Endothelial cell of umbilical vein (primary cell): ENCODE measurements at regions not wholly inside any gene's neighbourhood (a gene's known extent, or its start where the extent isn't known, plus 50 kb on each side); places are given as distances from the start of the nearest gene placed in this dataset.

Experiments used
- BruUV-seq: library from RNA; stranded (reverse); fragments of 400-500 nt; replicated peaks from 2 replicates; lab custom pipeline; 2021; lab: Mats Ljungman, UMichigan
- CTCF ChIA-PET: fragments of 300-600, 350-600 bp; sonication (Branson Sonifier 250); formaldehyde crosslinking; loops from one replicate; lab custom pipeline; 2021; ENCODE audit warnings: antibody characterized with exemption, inconsistent platforms; lab: Charles Lee
- POLR2A ChIA-PET: fragments of 300-600, 350-600 bp; sonication (Branson Sonifier 250); formaldehyde crosslinking; loops from one replicate; lab custom pipeline; 2021; ENCODE audit warnings: antibody characterized with exemption, inconsistent platforms; lab: Charles Lee
- DNase-seq: peaks from one replicate; pipeline ENCODE4 v3.0.0-alpha.2; 2011; ENCODE audit warnings: low read depth, low spot score
- FAIRE-seq: peaks from 2 replicates; lab custom pipeline; 2011; peaks lifted over from hg19 to GRCh38; lab: Jason Lieb, UNC
- H2AFZ ChIP-seq: 2 replicates; pipeline ENCODE4 v1.6.0; 2012; ENCODE audit warnings: low read depth, low read length, control low read depth, inconsistent platforms
- H3K27ac ChIP-seq: 2 replicates; pipeline ENCODE4 v1.5.1; 2011; ENCODE audit warnings: low read depth, mild to moderate bottlenecking, control low read depth, low read length, moderate library complexity; ENCODE audit not compliant: insufficient read depth
- H3K27me3 ChIP-seq, 2 experiments: 2 replicates each; pipeline versions ENCODE4 v1.6.0 to v1.6.1; 2011; ENCODE audit warnings: low read length in 2 of 2, mixed read lengths in 1 of 2; ENCODE audit not compliant: control insufficient read depth in 2 of 2, insufficient read depth in 2 of 2
- H3K36me3 ChIP-seq, 2 experiments: 2 replicates in 1 of 2; 3 replicates in 1 of 2; pipeline ENCODE4 v1.5.1; 2011; ENCODE audit warnings: low read length in 2 of 2, mild to moderate bottlenecking in 1 of 2, moderate library complexity in 1 of 2; ENCODE audit not compliant: control insufficient read depth in 2 of 2, insufficient read depth in 2 of 2; ENCODE audit errors: extremely low read depth in 1 of 2
- H3K4me1 ChIP-seq: 3 replicates; pipeline ENCODE4 v1.5.1; 2011; ENCODE audit warnings: mild to moderate bottlenecking, low read length; ENCODE audit not compliant: control insufficient read depth, insufficient read depth; ENCODE audit errors: extremely low read depth
- H3K4me2 ChIP-seq: 2 replicates; pipeline ENCODE4 v1.6.1; 2011; ENCODE audit warnings: low read length, control low read depth, mixed read lengths; ENCODE audit not compliant: insufficient read depth
- H3K4me3 ChIP-seq, 3 experiments: fragments of 200-600 bp in 1 of 3; sonication (generic), shearing (Covaris generic) in 1 of 3; replicated peaks in 1 of 3; 2 replicates each; pipeline ENCODE4 v1.5.1; 2011 to 2016; ENCODE audit warnings: control low read depth in 3 of 3, low read length in 3 of 3, mild to moderate bottlenecking in 2 of 3, inconsistent platforms in 1 of 3, low read depth in 1 of 3, moderate library complexity in 1 of 3; ENCODE audit not compliant: insufficient read depth in 1 of 3
- H3K79me2 ChIP-seq: 2 replicates; pipeline ENCODE4 v1.6.0; 2012; ENCODE audit warnings: low read length, inconsistent platforms; ENCODE audit not compliant: control insufficient read depth, insufficient read depth
- H3K9ac ChIP-seq: replicated peaks from 2 replicates; pipeline ENCODE3; 2011; ENCODE audit warnings: low read length, control low read depth; ENCODE audit not compliant: insufficient read depth; ENCODE audit errors: extremely low read depth
- H3K9me1 ChIP-seq: replicated peaks from 3 replicates; pipeline ENCODE4 v1.6.0; 2011; ENCODE audit warnings: mild to moderate bottlenecking, low read length; ENCODE audit not compliant: control insufficient read depth, insufficient read depth; ENCODE audit errors: extremely low read depth
- H3K9me3 ChIP-seq: replicated peaks from 2 replicates; pipeline ENCODE4 v1.5.1; 2012; ENCODE audit warnings: low read length, inconsistent platforms; ENCODE audit not compliant: control insufficient read depth, insufficient read depth
- H4K20me1 ChIP-seq: replicated peaks from 2 replicates; pipeline ENCODE3; 2011; ENCODE audit warnings: mild to moderate bottlenecking, low read length; ENCODE audit not compliant: control insufficient read depth, insufficient read depth; ENCODE audit errors: extremely low read depth
- EZH2 ChIP-seq: IDR thresholded peaks from 2 replicates; pipeline ENCODE4 v1.6.1; 2012; ENCODE audit warnings: borderline replicate concordance, low read depth, mild to moderate bottlenecking, moderate library complexity, low read length, inconsistent platforms; ENCODE audit not compliant: severe bottlenecking
- FOS ChIP-seq: IDR thresholded peaks from 2 replicates; pipeline ENCODE4 v1.6.1; 2011; ENCODE audit warnings: mild to moderate bottlenecking, low read length, moderate library complexity, borderline replicate concordance; ENCODE audit not compliant: insufficient read depth
- GATA2 ChIP-seq: IDR thresholded peaks from 2 replicates; pipeline ENCODE4 v1.7.0; 2011; ENCODE audit warnings: low read depth, mild to moderate bottlenecking, moderate library complexity, mixed read lengths, low read length; ENCODE audit not compliant: insufficient read length, insufficient read depth
- JUN ChIP-seq: IDR thresholded peaks from 2 replicates; pipeline ENCODE4 v1.6.1; 2011; ENCODE audit warnings: borderline replicate concordance, low read depth; ENCODE audit not compliant: insufficient read length, insufficient read depth
- MYC ChIP-seq: IDR thresholded peaks from one replicate; pipeline ENCODE4 v1.6.1; 2011; ENCODE audit warnings: mild to moderate bottlenecking, low read depth, low read length
- POLR2A ChIP-seq: IDR thresholded peaks from 2 replicates; pipeline ENCODE4 v1.6.1; 2012; ENCODE audit warnings: low read depth, mild to moderate bottlenecking, control low read depth, low read length
- POLR2AphosphoS5 ChIP-seq: IDR thresholded peaks from 2 replicates; pipeline ENCODE4 v1.6.1; 2012; ENCODE audit warnings: low read depth, mild to moderate bottlenecking, control low read depth, low read length, moderate library complexity; ENCODE audit not compliant: insufficient read depth
- dilution Hi-C: fragments of 300-500 bp; cut with MboI; formaldehyde crosslinking; loops from one replicate; pipeline ENCODE4 v1.15.0; 2019; ENCODE audit warnings: low sequenced_read_pairs; ENCODE audit not compliant: extremely low pct_ligation_motif_present
- intact Hi-C: fragments of 100-400 bp; cut with micrococcal nuclease; formaldehyde crosslinking; loops from one replicate; pipeline ENCODE4 v1.10.0; 2022
- TF ChIP-seq, protein P1 (sequence below), 2 donors: IDR thresholded peaks; 1 replicate in 1 of 2; 2 replicates in 1 of 2; pipeline ENCODE4 v1.5.1; 2011; ENCODE audit warnings: low read length in 2 of 2, mild to moderate bottlenecking in 2 of 2, moderate library complexity in 2 of 2, control low read depth in 1 of 2, inconsistent platforms in 1 of 2, low read depth in 1 of 2; ENCODE audit not compliant: insufficient read depth in 1 of 2; ENCODE audit errors: extremely low read depth in 1 of 2
- TF ChIP-seq, protein P2 (sequence below): IDR thresholded peaks from 2 replicates; pipeline ENCODE4 v1.6.1; 2011; ENCODE audit not compliant: insufficient read depth, insufficient read length

DNA sequence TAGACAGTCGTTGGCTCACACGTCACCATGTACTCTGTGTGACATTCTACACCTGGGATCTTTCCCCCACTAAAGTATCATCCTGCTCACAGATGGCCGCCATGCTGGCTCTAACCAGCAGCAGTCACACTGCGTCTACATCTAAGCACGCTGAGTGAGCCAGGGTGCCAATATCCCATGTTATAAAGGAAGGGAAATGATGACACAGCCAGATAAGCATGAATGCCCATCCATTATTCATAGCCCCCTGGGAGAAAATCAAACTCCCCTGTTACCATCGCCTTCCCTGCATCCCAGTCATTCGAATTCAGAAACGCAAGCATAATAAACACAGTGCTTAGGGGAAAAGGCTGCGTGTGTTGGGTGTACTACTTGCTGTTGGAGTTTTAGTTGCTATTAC lies 698.2 kb upstream of the AUTS2 start:
- no peaks in the 10 kb centered on the region for H3K27me3 ChIP-seq
- H3K9ac ChIP-seq, result no peak overlapping the region
- no peak overlapping the region for H3K27ac ChIP-seq
- dilution Hi-C loops, result no loop called here
- H3K36me3 ChIP-seq, result no peaks in the 10 kb centered on the region
- no peaks in the 10 kb centered on the region for H3K79me2 ChIP-seq
- TF ChIP-seq, protein P1, sequence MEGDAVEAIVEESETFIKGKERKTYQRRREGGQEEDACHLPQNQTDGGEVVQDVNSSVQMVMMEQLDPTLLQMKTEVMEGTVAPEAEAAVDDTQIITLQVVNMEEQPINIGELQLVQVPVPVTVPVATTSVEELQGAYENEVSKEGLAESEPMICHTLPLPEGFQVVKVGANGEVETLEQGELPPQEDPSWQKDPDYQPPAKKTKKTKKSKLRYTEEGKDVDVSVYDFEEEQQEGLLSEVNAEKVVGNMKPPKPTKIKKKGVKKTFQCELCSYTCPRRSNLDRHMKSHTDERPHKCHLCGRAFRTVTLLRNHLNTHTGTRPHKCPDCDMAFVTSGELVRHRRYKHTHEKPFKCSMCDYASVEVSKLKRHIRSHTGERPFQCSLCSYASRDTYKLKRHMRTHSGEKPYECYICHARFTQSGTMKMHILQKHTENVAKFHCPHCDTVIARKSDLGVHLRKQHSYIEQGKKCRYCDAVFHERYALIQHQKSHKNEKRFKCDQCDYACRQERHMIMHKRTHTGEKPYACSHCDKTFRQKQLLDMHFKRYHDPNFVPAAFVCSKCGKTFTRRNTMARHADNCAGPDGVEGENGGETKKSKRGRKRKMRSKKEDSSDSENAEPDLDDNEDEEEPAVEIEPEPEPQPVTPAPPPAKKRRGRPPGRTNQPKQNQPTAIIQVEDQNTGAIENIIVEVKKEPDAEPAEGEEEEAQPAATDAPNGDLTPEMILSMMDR (IDR thresholded peaks at IDR 0.05; ENCODE audit: extremely low read depth in 1 of 2, insufficient read depth in 1 of 2, low read depth in 1 of 2, low read length in 2 of 2), result no peak
- TF ChIP-seq FOS (no peak), POLR2AphosphoS5 (no peak), MYC (no peak), JUN (no peak), EZH2 (no peak), GATA2 (no peak), POLR2A (no peak)
- TF ChIP-seq, protein P2, sequence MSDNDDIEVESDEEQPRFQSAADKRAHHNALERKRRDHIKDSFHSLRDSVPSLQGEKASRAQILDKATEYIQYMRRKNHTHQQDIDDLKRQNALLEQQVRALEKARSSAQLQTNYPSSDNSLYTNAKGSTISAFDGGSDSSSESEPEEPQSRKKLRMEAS, result no peak
- ChIA-PET POLR2A (interaction anchor here (0.7 kb wide), 1 partner anchor 483 kb away, joined by 6 read pairs; no protein-coding TSS in a partner anchor), CTCF (no interaction called here)
- no peak for DNase-seq
- no peaks in the 10 kb centered on the region for H4K20me1 ChIP-seq
- H2AFZ ChIP-seq, result no peak overlapping the region
- intact Hi-C loops, result no loop called here
- no TSS peak for BruUV-seq
- peaks cover 3% of the 10 kb centered on the region for H3K9me3 ChIP-seq
- no peak overlapping the region for H3K4me3 ChIP-seq
- FAIRE-seq, result no peak
- no peak overlapping the region for H3K4me2 ChIP-seq
- H3K4me1 ChIP-seq, result no peaks in the 10 kb centered on the region
- H3K9me1 ChIP-seq, result no peaks in the 10 kb centered on the region
